Thoracic aorta (tissue), 2 donors: ENCODE measurements at regions not wholly inside any gene's neighbourhood (a gene's known extent, or its start where the extent isn't known, plus 50 kb on each side); places are given as distances from the start of the nearest gene placed in this dataset.

Source experiments
- ATAC-seq: fragments of 150-250 bp; one replicate; pipeline ENCODE4 v1.8.0; 2017; ENCODE audit warnings: low read depth; ENCODE audit not compliant: insufficient number of reproducible peaks, low FRiP score
- DNase-seq: peaks from one replicate; pipeline ENCODE4 v3.0.0-alpha.2; 2020; ENCODE audit warnings: low spot score
- H3K27ac ChIP-seq, 2 donors: fragments of 200-600 bp; sonication (generic); 1 replicate in 1 of 2; 2 replicates in 1 of 2; pipeline ENCODE4 v1.5.1; 2016; ENCODE audit warnings: mild to moderate bottlenecking in 2 of 2, moderate library complexity in 2 of 2
- H3K27me3 ChIP-seq: fragments of 200-600 bp; sonication (generic); replicated peaks from 2 replicates; pipeline ENCODE4 v1.6.0; 2016; ENCODE audit warnings: mild to moderate bottlenecking; ENCODE audit not compliant: insufficient read depth
- H3K36me3 ChIP-seq: fragments of 200-600 bp; sonication (generic); one replicate; pipeline ENCODE4 v1.5.1; 2016
- H3K4me1 ChIP-seq, 2 donors: fragments of 200-600 bp; sonication (generic); 1 replicate in 1 of 2; 2 replicates in 1 of 2; pipeline versions ENCODE4 v1.5.1 to v1.6.0; 2016; ENCODE audit warnings: low read depth in 2 of 2, mild to moderate bottlenecking in 1 of 2; ENCODE audit not compliant: control insufficient read depth in 1 of 2
- H3K4me3 ChIP-seq: fragments of 200-600 bp; sonication (generic); 2 replicates; pipeline ENCODE4 v1.5.1; 2016; ENCODE audit warnings: mild to moderate bottlenecking
- H3K9me3 ChIP-seq: fragments of 200-600 bp; sonication (generic); 2 replicates; pipeline ENCODE4 v1.5.1; 2016
- CTCF ChIP-seq: fragments of 200-600 bp; sonication (generic); IDR thresholded peaks from one replicate; pipeline ENCODE4 v1.5.1; 2019; ENCODE audit warnings: antibody characterized with exemption

GRCh38 chr4:177225605-177226004 is 84.1 kb upstream of the NEIL3 start:
- no peak for ATAC-seq
- no peak for TF ChIP-seq CTCF

GRCh38 chr4:177227636-177228035 is 82.0 kb upstream of the NEIL3 start:
- ATAC-seq: no peak
- Histone ChIP-seq H3K9me3 (no peaks in the 10 kb centered on the region), H3K27ac (no peak overlapping the region), H3K4me1 (no peaks in the 10 kb centered on the region), H3K4me3 (no peak overlapping the region), H3K27me3 (no peaks in the 10 kb centered on the region), H3K36me3 (no peaks in the 10 kb centered on the region)
- DNase-seq: no peak
- TF ChIP-seq CTCF: no peak

More at GRCh38 chr4:177225605-177226004, 84.1 kb upstream of the NEIL3 start:
- no peaks in the 10 kb centered on the region for H3K4me1 ChIP-seq
- DNase-seq: no peak
- no peak overlapping the region for H3K27ac ChIP-seq
- H3K27me3 ChIP-seq: no peaks in the 10 kb centered on the region
- no peaks in the 10 kb centered on the region for H3K9me3 ChIP-seq
- no peak overlapping the region for H3K4me3 ChIP-seq
- no peaks in the 10 kb centered on the region for H3K36me3 ChIP-seq

GRCh38 chr4:177228599-177228998 is 81.1 kb upstream of the NEIL3 start:
- ATAC-seq (no peak), DNase-seq (no peak)
- Histone ChIP-seq H3K9me3 (no peaks in the 10 kb centered on the region), H3K36me3 (no peaks in the 10 kb centered on the region), H3K4me1 (no peaks in the 10 kb centered on the region), H3K4me3 (peak overlapping the region; percentile 61), H3K27ac (no peak overlapping the region), H3K27me3 (no peaks in the 10 kb centered on the region)
- TF ChIP-seq CTCF: no peak

GRCh38 chr4:177229331-177229730 is 80.3 kb upstream of the NEIL3 start:
- Histone ChIP-seq H3K36me3 (no peaks in the 10 kb centered on the region), H3K4me3 (peak overlapping the region; percentile 61), H3K4me1 (no peaks in the 10 kb centered on the region), H3K27ac (no peak overlapping the region), H3K9me3 (no peaks in the 10 kb centered on the region), H3K27me3 (no peaks in the 10 kb centered on the region)
- DNase-seq: no peak
- ATAC-seq: no peak
- no peak for TF ChIP-seq CTCF

- Histone ChIP-seq H3K27me3 (no peaks in the 10 kb centered on the region), H3K4me1 (no peaks in the 10 kb centered on the region), H3K36me3 (no peaks in the 10 kb centered on the region), H3K4me3 (no peak overlapping the region), H3K27ac (no peak overlapping the region), H3K9me3 (no peaks in the 10 kb centered on the region)
- ATAC-seq (no peak), DNase-seq (no peak)
- TF ChIP-seq CTCF: no peak
Measured at GRCh38 chr4:177232473-177232872, 77.2 kb upstream of the NEIL3 start.
